ENCODE measurements at regions not wholly inside any gene's neighbourhood (a gene's known extent, or its start where the extent isn't known, plus 50 kb on each side); places are given as distances from the start of the nearest gene placed in this dataset.

GRCh38 chr2:189367343-189367742 is 73.9 kb upstream of the WDR75 start:
- no peak for ATAC-seq (ENCODE audit: insufficient number of reproducible peaks, low FRiP score, low read depth)
- Histone ChIP-seq H3K9me3 (no peaks in the 10 kb centered on the region), H3K27ac (no peak overlapping the region), H3K4me1 (ENCODE audit: control insufficient read depth in 1 of 2, low read depth in 2 of 2) (peaks cover 16 to 51% of the 10 kb centered on the region in 2 donors), H3K27me3 (replicated peaks; ENCODE audit: insufficient read depth) (no peaks in the 10 kb centered on the region), H3K36me3 (no peaks in the 10 kb centered on the region), H3K4me3 (no peak overlapping the region)
- no peak for DNase-seq (ENCODE audit: low spot score)
- TF ChIP-seq CTCF (IDR thresholded peaks at IDR 0.05) = no peak

GRCh38 chr2:189369566-189369965 is 71.7 kb upstream of the WDR75 start:
- no peak for TF ChIP-seq CTCF (IDR thresholded peaks at IDR 0.05)
- Histone ChIP-seq H3K9me3 (no peaks in the 10 kb centered on the region), H3K4me3 (no peak overlapping the region), H3K27ac (peak overlapping the region; percentile 69 to 86), H3K36me3 (no peaks in the 10 kb centered on the region), H3K27me3 (replicated peaks; ENCODE audit: insufficient read depth) (no peaks in the 10 kb centered on the region), H3K4me1 (ENCODE audit: control insufficient read depth in 1 of 2, low read depth in 2 of 2) (peaks cover 15 to 60% of the 10 kb centered on the region in 2 donors)
- no peak for DNase-seq (ENCODE audit: low spot score)
- ATAC-seq (ENCODE audit: insufficient number of reproducible peaks, low FRiP score, low read depth) = peak; percentile 44

GRCh38 chr2:189370719-189371118 is 70.6 kb upstream of the WDR75 start:
- Histone ChIP-seq H3K36me3 (no peaks in the 10 kb centered on the region), H3K4me1 (ENCODE audit: control insufficient read depth in 1 of 2, low read depth in 2 of 2) (peaks cover 16 to 62% of the 10 kb centered on the region in 2 donors), H3K27me3 (replicated peaks; ENCODE audit: insufficient read depth) (no peaks in the 10 kb centered on the region), H3K27ac (peak overlapping the region; percentile 69 to 86), H3K4me3 (no peak overlapping the region), H3K9me3 (no peaks in the 10 kb centered on the region)
- TF ChIP-seq CTCF (IDR thresholded peaks at IDR 0.05) = no peak
- ATAC-seq (ENCODE audit: insufficient number of reproducible peaks, low FRiP score, low read depth) (peak; percentile 60), DNase-seq (ENCODE audit: low spot score) (no peak)

- Histone ChIP-seq H3K4me1 (ENCODE audit: control insufficient read depth in 1 of 2, low read depth in 2 of 2) (peaks cover 16 to 67% of the 10 kb centered on the region in 2 donors), H3K4me3 (no peak overlapping the region), H3K36me3 (no peaks in the 10 kb centered on the region), H3K27ac (peak overlapping the region; percentile 32 to 72), H3K9me3 (no peaks in the 10 kb centered on the region), H3K27me3 (replicated peaks; ENCODE audit: insufficient read depth) (no peaks in the 10 kb centered on the region)
- no peak for DNase-seq (ENCODE audit: low spot score)
- no peak for ATAC-seq (ENCODE audit: insufficient number of reproducible peaks, low FRiP score, low read depth)
- TF ChIP-seq CTCF (IDR thresholded peaks at IDR 0.05) = no peak
Observed at GRCh38 chr2:189372688-189373257, 68.5 kb upstream of the WDR75 start.

- no peak for DNase-seq (ENCODE audit: low spot score)
- Histone ChIP-seq H3K36me3 (no peaks in the 10 kb centered on the region), H3K27me3 (replicated peaks; ENCODE audit: insufficient read depth) (no peaks in the 10 kb centered on the region), H3K4me1 (ENCODE audit: control insufficient read depth in 1 of 2, low read depth in 2 of 2) (peaks cover 14 to 63% of the 10 kb centered on the region in 2 donors), H3K4me3 (no peak overlapping the region), H3K27ac (peak overlapping the region; percentile 32 to 72), H3K9me3 (no peaks in the 10 kb centered on the region)
- ATAC-seq (ENCODE audit: insufficient number of reproducible peaks, low FRiP score, low read depth) = no peak
- TF ChIP-seq CTCF (IDR thresholded peaks at IDR 0.05) = no peak
Observed at GRCh38 chr2:189374481-189374880, 66.8 kb upstream of the WDR75 start.
